ENCODE measurements at regions not wholly inside any gene's neighbourhood (a gene's known extent, or its start where the extent isn't known, plus 50 kb on each side); places are given as distances from the start of the nearest gene placed in this dataset.
"Not testable (repeated sequence)": the region's sequence is repeated elsewhere in the genome, so short reads cannot be mapped to it uniquely, and the experiment has no call there.

GRCh38 chr2:17355608-17356329 is 162.5 kb downstream of the RAD51AP2 start:
- no peak overlapping the region for H2AFZ ChIP-seq (ENCODE audit: low read depth, low read length, severe bottlenecking)
- H3K9me3 ChIP-seq (ENCODE audit: insufficient read depth, low read length) = no peaks in the 10 kb centered on the region
- H4K20me1 ChIP-seq (ENCODE audit: low read depth, low read length) = no peaks in the 10 kb centered on the region
- no peak overlapping the region for H3K27ac ChIP-seq (ENCODE audit: low read depth, low read length)
- H3K9ac ChIP-seq (ENCODE audit: low read length) = no peak overlapping the region
- H3K36me3 ChIP-seq (ENCODE audit: low read length) = no peaks in the 10 kb centered on the region
- no peak overlapping the region for H3K4me2 ChIP-seq (ENCODE audit: low read depth, low read length, poor library complexity, severe bottlenecking)
- H3K27me3 ChIP-seq (ENCODE audit: low read length) = no peaks in the 10 kb centered on the region
- no peaks in the 10 kb centered on the region for H3K9me2 ChIP-seq (replicated peaks; ENCODE audit: insufficient read depth, low read length)
- H3F3A ChIP-seq (ENCODE audit: insufficient read depth) = no peaks in the 10 kb centered on the region
- TF ChIP-seq CTCF (IDR thresholded peaks at IDR 0.05; ENCODE audit: insufficient read depth, low read length, poor library complexity, severe bottlenecking) = no peak
- no peak for TF ChIP-seq EZH2phosphoT487 (conservative IDR thresholded peaks at IDR 0.05; ENCODE audit: low read length)
- no peaks in the 10 kb centered on the region for H3K79me2 ChIP-seq (ENCODE audit: insufficient read depth, low read length)
- H3K4me3 ChIP-seq (ENCODE audit: insufficient read depth, low read length, poor library complexity, severe bottlenecking) = no peak overlapping the region

GRCh38 chr2:17353263-17353662 is 165.0 kb downstream of the RAD51AP2 start:
- Histone ChIP-seq H3K27me3 (ENCODE audit: low read length) (no peaks in the 10 kb centered on the region), H3K9ac (ENCODE audit: low read length) (no peak overlapping the region), H3K4me2 (ENCODE audit: low read depth, low read length, poor library complexity, severe bottlenecking) (no peak overlapping the region), H3K4me3 (ENCODE audit: insufficient read depth, low read length, poor library complexity, severe bottlenecking) (no peak overlapping the region), H3F3A (ENCODE audit: insufficient read depth) (no peaks in the 10 kb centered on the region), H3K9me2 (replicated peaks; ENCODE audit: insufficient read depth, low read length) (no peaks in the 10 kb centered on the region), H4K20me1 (ENCODE audit: low read depth, low read length) (no peaks in the 10 kb centered on the region), H3K27ac (ENCODE audit: low read depth, low read length) (no peak overlapping the region), H2AFZ (ENCODE audit: low read depth, low read length, severe bottlenecking) (no peak overlapping the region), H3K79me2 (ENCODE audit: insufficient read depth, low read length) (no peaks in the 10 kb centered on the region), H3K36me3 (ENCODE audit: low read length) (no peaks in the 10 kb centered on the region), H3K9me3 (ENCODE audit: insufficient read depth, low read length) (no peaks in the 10 kb centered on the region)
- TF ChIP-seq CTCF (IDR thresholded peaks at IDR 0.05; ENCODE audit: insufficient read depth, low read length, poor library complexity, severe bottlenecking) (no peak), EZH2phosphoT487 (conservative IDR thresholded peaks at IDR 0.05; ENCODE audit: low read length) (no peak)

GRCh38 chr2:17342692-17343091 is 175.5 kb downstream of the RAD51AP2 start:
- H3K9me2 ChIP-seq (replicated peaks; ENCODE audit: insufficient read depth, low read length); H3K9ac ChIP-seq (ENCODE audit: low read length); H3K4me2 ChIP-seq (ENCODE audit: low read depth, low read length, poor library complexity, severe bottlenecking); H2AFZ ChIP-seq (ENCODE audit: low read depth, low read length, severe bottlenecking); H3K27ac ChIP-seq (ENCODE audit: low read depth, low read length); H3K27me3 ChIP-seq (ENCODE audit: low read length); H4K20me1 ChIP-seq (ENCODE audit: low read depth, low read length); H3K4me3 ChIP-seq (ENCODE audit: insufficient read depth, low read length, poor library complexity, severe bottlenecking); H3K36me3 ChIP-seq (ENCODE audit: low read length); H3K9me3 ChIP-seq (ENCODE audit: insufficient read depth, low read length); H3F3A ChIP-seq (ENCODE audit: insufficient read depth); H3K79me2 ChIP-seq (ENCODE audit: insufficient read depth, low read length): not testable (repeated sequence)

GRCh38 chr2:17337507-17337906 is 180.7 kb downstream of the RAD51AP2 start:
- H3K27me3 ChIP-seq (ENCODE audit: low read length) = no peaks in the 10 kb centered on the region
- H4K20me1 ChIP-seq (ENCODE audit: low read depth, low read length) = no peaks in the 10 kb centered on the region
- H3F3A ChIP-seq (ENCODE audit: insufficient read depth) = no peaks in the 10 kb centered on the region
- TF ChIP-seq EZH2phosphoT487 (conservative IDR thresholded peaks at IDR 0.05; ENCODE audit: low read length) (no peak), CTCF (IDR thresholded peaks at IDR 0.05; ENCODE audit: insufficient read depth, low read length, poor library complexity, severe bottlenecking) (no peak)
- H3K4me2 ChIP-seq (ENCODE audit: low read depth, low read length, poor library complexity, severe bottlenecking) = no peak overlapping the region
- no peaks in the 10 kb centered on the region for H3K9me3 ChIP-seq (ENCODE audit: insufficient read depth, low read length)
- no peak overlapping the region for H2AFZ ChIP-seq (ENCODE audit: low read depth, low read length, severe bottlenecking)
- no peak overlapping the region for H3K27ac ChIP-seq (ENCODE audit: low read depth, low read length)
- H3K79me2 ChIP-seq (ENCODE audit: insufficient read depth, low read length) = no peaks in the 10 kb centered on the region
- H3K9ac ChIP-seq (ENCODE audit: low read length) = no peak overlapping the region
- H3K4me3 ChIP-seq (ENCODE audit: insufficient read depth, low read length, poor library complexity, severe bottlenecking) = no peak overlapping the region
- no peaks in the 10 kb centered on the region for H3K9me2 ChIP-seq (replicated peaks; ENCODE audit: insufficient read depth, low read length)
- H3K36me3 ChIP-seq (ENCODE audit: low read length) = no peaks in the 10 kb centered on the region

All from SU-DHL-6 (cell line).